Omental fat pad (tissue), 3 donors: ENCODE measurements at regions not wholly inside any gene's neighbourhood (a gene's known extent, or its start where the extent isn't known, plus 50 kb on each side); places are given as distances from the start of the nearest gene placed in this dataset.

Experiments
- ATAC-seq: fragments of 150-250 bp; one replicate; pipeline ENCODE4 v1.9.1; 2016; ENCODE audit warnings: mild to moderate bottlenecking, moderate library complexity; ENCODE audit not compliant: low FRiP score
- DNase-seq: peaks from one replicate; pipeline ENCODE4 v3.0.0-alpha.2; 2019; ENCODE audit warnings: low spot score
- CTCF ChIP-seq, 3 donors: fragments of 450-650 bp; IDR thresholded peaks; one replicate each; pipeline ENCODE4 v1.5.1; 2016 to 2017; ENCODE audit warnings: antibody characterized with exemption in 3 of 3, mild to moderate bottlenecking in 3 of 3, moderate library complexity in 2 of 3

GRCh38 chr3:144655423-144655822 lies 683.8 kb downstream of the DIPK2A start:
- TF ChIP-seq CTCF (IDR thresholded peaks at IDR 0.05), result no peak
- DNase-seq (no peak), ATAC-seq (no peak)

DNA sequence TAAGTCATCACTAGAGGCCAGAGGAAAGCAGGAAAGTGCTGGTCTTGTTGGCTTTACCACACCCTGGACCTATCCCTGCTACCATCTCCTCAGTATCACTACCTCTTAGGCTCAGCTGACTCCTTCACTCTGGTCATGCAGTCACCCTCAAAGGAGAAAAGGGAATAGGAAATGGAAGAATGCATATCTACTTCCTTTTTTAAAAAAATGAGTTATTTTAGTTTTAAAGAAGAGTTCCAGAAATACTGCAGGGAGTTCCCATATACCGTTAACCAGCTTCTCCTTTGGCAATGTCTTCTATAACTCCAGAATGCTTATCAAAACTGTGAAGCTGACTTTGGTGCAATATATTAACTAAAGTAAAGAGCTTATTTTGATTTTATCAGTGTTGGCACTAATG lies 688.6 kb downstream of the DIPK2A start:
- DNase-seq, result no peak
- no peak for TF ChIP-seq CTCF (IDR thresholded peaks at IDR 0.05)
- no peak for ATAC-seq

- no peak for DNase-seq
- ATAC-seq, result no peak
- TF ChIP-seq CTCF (IDR thresholded peaks at IDR 0.05), result no peak
Observed at GRCh38 chr3:144662729-144663128, 691.1 kb downstream of the DIPK2A start.

DNA sequence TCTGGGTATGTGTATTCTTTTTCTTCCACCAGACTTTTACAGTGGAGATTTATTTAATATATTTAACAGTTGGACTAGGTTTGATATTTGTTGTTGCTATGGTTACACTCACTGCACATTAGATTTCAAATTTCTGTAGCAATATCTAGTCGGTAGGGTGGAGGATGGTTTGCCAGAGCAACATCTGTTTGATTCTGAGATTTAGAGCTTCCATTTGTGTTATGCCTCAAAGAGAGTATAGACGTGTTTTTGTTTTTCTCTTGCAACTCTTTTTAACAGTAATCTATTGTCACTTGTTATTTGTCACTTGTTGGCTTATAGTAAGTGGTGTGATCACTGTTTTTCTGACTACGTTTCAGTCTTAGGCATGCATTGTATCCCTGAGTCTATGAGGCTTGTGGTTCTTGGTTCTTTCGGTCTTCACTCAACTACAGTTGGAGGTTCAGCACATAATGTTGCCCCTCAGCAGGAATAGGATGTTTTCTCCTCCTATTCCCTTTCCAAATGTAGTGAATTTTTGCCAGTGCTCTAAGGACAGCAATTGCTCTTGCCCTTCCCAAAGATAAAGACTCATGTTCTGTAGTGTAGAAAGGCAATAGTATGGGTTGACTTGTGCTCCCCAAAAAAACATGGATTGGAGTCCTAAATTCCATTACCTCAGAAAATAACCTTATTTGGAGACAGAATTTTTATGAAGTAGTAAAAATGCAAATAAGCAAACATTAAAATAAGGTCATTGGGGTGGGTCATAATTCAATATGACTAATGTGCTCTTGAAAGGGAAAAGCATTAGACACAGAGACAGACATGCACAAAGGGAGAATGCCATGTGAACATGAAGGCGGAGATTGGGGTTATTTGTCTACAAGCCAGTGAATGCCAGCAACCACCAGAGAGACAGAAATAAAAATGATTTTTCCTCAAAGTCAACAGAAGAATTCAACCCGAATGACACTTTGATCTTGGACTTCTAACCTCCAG lies 692.1 kb downstream of the DIPK2A start:
- no peak for TF ChIP-seq CTCF (IDR thresholded peaks at IDR 0.05)
- DNase-seq, result no peak
- ATAC-seq, result no peak

DNA sequence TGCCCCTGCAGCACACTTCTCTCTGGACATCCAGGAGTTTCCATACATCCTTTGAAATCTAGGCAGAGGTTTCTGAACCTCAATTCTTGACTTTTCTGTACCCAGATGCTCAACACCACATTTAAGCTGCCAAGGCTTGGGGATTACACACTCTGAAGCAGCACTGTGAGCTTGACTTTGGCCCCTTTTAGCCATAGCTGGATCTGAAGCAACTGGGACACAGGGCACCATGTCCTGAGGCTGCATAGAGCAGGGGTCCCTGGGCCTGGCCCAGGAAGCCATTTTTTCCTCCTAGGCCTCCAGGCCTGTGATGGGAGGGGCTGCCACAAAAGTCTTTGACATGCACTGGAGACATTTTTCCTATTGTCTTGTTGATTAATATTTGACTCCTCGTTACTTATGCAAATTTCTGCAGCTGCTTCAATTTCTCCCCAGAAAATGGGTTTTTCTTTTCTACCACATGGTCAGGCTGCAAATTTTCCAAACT lies 694.0 kb downstream of the DIPK2A start:
- no peak for TF ChIP-seq CTCF (IDR thresholded peaks at IDR 0.05)
- ATAC-seq, result no peak
- DNase-seq, result no peak

- no peak for DNase-seq
- TF ChIP-seq CTCF (IDR thresholded peaks at IDR 0.05), result no peak
- no peak for ATAC-seq
Observed at GRCh38 chr3:144670571-144670970, 698.9 kb downstream of the DIPK2A start.

DNA sequence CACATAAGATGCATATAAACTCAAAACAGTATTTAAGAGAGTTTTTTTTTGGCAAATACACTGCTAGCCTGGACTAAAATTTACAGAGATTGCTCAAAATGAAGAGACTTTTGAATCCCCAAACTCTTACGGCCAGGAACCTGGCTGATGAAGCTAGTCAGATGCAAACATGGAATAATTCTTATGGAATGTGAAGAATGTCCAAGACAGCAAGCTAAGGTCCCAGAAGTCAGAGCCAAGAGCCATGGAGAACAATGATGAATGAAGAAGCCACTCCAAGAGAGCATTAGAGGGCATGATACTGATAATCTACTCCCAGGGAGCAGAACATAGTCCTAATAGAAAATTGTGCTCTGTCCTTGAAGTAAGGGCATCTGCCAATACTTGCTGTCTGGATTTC lies 705.5 kb downstream of the DIPK2A start:
- no peak for ATAC-seq
- no peak for DNase-seq
- no peak for TF ChIP-seq CTCF (IDR thresholded peaks at IDR 0.05)
